Hematopoietic multipotent progenitor cell treated with erythropoietin and hydrocortisone succinate and interleukin-3 and kit ligand, for 17 days (in vitro differentiated cells): ENCODE measurements at regions not wholly inside any gene's neighbourhood (a gene's known extent, or its start where the extent isn't known, plus 50 kb on each side); places are given as distances from the start of the nearest gene placed in this dataset.
"Not testable (repeated sequence)": the region's sequence is repeated elsewhere in the genome, so short reads cannot be mapped to it uniquely, and the experiment has no call there.

Experiments
- DNase-seq: peaks from one replicate; pipeline ENCODE4 v3.0.0-alpha.2; 2015; ENCODE audit warnings: low spot score

DNA sequence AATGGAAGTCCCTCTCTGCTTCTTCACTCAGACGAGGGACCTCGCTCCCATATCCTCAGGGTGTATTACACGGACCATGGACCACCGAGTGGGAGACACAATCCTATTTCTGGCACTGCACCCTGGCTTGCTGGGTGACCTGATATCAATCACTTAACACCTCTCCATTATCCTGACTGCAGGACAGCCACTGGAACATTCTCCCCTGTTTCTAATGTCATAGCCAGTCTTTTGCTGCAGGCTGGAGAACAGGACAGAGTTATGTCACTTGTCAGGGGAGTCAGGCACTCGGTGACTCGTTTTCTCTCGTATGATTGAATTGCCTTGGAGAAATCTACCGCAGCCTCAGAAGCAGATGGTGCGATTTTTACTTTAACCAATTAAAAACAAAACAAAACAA lies 219.1 kb upstream of the IGFBP7 start:
- no peak for DNase-seq

DNA sequence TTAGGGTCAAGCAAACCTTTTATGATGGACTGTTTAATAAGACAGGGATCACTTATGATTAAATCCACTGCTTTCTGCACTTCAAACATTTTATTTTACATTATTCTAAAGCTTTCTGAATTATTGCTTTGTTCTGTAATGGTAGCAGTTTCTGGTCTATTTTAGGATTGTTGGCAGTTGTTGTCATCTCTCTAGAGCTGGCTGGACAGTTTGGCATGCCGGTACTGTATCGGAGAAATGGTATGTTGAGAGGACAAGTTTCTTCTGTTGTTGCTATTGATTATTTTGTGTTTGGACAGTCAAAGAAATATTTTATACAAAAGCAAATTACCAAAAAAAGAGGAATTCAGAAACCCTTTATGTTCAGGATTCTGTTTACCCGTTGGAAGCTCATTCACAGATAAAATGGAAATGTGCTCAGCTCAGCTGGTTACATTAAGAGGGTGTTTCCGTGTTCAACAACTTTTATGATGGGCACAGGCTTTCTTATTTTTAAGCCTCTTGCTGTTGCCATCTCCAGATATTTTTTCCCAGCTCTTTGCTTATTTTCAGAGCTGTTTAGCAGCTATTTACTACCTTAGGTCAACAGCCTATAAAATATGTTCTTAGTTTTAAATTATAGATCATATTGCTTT lies 214.6 kb upstream of the IGFBP7 start:
- DNase-seq: no peak

DNA sequence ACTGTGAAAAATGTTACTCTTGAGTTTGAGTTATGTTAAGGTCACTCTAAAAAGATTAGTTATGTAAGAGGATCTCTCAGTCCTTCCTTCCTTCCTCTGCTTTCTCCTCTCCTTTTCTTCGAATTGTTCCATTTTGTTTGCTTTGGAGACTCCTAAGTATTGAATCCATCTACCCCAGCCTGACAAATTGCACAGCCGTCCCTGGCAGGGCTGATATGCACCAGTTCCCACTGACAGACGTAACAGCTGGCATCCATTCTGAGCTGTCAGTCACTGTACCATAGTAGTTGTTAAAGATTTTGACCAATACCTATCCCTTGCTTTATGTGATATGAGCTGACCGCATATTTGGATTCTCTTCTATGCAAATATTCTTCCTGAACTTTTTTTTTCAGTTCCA lies 210.7 kb upstream of the IGFBP7 start:
- DNase-seq: no peak

DNA sequence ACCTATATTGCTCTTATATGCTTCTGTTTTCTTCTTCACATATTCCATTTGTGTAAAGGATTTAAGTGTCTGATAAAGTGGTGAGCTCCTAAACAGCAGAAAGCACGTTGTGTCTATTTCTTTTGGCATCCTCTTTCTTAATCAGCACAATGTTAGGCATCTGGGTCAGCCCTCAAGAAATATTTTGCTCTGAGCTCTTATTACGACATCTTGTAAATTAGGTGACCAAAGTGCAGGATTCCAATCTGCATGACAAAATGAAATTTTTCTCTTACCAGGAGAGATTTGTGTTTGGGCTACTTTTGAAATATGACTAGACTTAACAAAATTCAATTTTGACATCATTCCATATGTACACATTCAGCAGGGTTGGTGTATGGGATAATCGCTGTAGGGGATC lies 210.0 kb upstream of the IGFBP7 start:
- DNase-seq: no peak

DNA sequence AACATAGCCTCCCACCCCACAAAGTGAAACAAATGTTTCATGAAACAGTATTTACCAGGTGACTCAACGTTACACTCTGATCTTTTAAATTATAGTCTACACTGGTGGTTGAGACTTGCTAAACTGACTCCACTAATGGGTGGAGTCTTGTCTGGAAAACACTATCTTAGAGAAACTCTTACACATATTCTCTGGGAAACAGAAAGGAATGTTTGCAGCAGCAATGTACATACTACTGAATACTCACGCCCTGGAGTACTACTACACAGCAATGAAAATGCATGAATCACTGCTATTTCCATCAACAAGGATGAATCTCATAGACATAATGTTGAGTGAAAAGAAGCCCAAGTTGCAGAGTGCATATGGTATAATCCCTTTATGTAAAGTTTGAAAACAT lies 208.5 kb upstream of the IGFBP7 start:
- DNase-seq: no peak

DNA sequence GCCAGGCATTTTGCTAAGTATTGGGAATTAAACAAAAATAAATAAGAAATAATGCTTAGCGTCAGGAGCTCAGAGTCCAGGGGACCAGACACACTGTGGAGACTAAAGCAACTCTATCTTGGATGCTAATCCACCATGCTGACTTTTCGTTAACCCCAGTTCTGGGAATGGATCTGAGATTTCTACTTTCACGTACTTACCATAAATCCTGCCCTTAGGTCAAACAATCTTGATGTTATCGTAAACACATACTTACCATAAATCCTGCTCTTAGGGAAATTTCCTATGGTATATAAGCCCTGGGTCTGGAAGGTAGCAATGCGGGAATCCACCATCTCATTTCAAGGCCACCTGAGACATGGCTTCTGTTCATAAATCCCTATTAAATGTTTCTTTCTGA lies 204.5 kb upstream of the IGFBP7 start:
- DNase-seq: no peak

DNA sequence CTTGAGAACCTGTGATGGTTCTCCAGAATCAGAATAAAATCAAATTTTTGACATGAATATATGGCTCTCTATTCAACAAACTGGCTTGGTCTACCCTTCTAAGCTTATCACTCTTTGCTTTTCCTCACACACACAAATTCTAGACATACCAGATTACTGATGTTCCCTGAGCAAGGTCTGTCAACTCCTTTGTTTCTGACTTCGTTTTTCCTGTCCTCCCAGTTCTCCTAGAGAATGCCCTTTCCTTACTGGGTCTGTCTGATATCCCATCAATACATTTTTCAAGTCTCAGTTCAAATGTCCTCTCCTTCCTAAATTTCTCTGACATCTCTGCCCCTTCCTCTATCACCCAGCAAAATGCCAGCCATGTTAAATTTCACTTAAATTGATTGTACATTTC lies 202.1 kb upstream of the IGFBP7 start:
- DNase-seq: no peak

DNA sequence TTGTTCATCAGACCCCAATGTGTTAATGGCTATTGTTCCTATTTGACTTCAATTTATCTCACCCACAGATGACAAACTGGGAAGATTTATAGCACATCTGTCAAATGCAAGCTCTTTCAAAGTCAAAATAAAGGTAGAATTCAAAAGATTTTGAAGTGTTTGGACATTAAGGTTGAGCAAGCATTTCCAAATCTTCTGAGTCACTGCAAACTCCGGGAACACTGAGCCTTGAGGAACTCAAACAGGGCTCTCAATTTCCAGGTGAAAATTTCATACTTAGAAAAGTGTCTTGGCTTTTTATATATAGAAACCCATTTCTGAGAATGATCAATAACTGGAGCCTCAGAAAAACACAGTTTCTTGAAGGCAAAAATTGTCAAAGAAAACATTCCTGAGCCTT lies 199.5 kb upstream of the IGFBP7 start:
- DNase-seq: no peak

DNA sequence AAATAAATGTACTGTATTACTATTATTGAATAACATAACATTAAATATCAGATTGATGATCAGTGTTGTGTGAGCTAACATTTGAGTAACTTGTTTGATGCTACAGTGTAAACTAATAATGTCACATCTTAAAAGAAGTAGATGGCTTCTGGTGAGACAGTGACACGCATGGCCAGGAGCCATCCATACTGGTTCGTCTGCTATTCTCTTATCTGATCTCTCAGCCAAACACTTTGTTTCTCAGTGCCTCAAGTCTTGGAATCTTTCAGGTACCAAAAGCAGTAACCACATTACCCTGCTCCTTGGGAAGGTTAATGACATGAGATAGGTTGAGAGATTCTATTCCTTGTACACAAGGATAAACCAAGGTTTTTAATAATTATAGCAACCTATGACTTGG lies 198.1 kb upstream of the IGFBP7 start:
- DNase-seq: no peak

DNA sequence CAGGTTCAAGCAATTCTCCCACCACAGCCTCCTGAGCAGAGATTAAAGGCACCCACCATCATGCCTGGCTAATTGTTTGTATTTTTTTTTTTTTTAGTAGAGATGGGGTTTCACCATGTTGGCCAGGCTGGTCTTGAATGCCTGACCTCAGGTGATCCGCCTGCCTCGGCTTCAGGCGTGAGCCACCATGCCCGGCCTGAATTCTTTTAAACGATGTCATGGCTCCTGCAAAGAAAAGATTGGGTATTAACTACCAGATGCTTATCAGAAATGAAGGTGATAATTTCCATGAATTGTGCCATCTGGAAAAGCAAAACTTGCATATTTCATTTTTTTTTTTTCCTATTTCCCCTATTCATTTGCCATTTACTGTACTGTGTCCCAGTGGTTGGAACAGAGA lies 195.7 kb upstream of the IGFBP7 start:
- DNase-seq: no peak

DNA sequence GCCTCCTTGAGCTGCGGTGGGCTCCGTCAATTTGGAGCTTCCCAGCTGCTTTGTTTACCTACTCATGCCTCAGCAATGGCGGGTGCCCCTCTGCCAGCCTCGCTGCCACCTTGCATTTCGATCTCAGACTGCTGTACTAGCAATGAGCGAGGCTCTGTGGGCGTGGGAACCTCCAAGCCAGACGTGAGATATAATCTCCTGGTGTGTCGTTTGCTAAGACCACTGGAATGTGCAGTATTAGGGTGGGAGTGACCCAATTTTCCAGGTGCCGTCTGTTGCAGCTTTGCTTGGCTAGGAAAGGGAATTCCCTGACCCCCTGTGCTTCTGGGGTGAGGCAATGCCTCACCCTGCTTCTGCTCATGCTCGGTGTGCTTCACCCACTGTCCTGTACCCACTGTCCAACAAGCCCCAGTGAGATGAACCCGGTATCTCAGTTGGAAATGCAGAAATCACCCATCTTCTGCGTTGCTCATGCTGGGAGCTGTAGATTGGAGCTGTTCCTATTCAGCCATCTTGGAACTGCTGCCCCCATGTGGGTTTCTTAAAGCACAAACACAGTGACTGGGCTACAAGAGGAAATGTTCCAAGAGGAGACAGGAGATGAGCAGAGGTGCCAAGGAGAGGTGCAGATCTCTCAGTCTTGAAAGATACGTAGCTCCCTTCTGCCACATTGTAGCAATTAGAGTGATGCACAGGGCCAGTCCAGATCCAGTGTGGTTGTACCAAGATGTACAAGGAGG lies 193.0 kb upstream of the IGFBP7 start:
- no peak for DNase-seq

DNA sequence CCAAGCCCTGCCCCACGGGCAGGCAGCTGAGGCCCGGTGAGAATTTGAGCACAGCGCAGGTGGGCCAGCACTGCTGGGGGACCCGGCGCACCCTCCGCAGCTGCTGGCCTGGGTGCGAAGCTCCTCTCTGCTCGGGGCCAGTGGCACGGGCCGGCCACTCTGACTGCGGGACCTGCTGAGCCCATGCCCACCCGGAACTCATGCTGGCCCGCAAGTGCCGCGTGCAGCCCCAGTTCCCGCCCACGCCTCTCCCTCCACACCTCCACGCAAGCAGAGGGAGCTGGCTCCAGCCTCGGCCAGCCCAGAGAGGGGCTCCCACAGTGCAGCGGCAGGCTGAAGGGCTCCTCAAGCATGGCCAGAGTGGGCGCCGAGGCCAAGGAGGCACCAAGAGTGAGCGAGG lies 190.1 kb upstream of the IGFBP7 start:
- DNase-seq: not testable (repeated sequence)

DNA sequence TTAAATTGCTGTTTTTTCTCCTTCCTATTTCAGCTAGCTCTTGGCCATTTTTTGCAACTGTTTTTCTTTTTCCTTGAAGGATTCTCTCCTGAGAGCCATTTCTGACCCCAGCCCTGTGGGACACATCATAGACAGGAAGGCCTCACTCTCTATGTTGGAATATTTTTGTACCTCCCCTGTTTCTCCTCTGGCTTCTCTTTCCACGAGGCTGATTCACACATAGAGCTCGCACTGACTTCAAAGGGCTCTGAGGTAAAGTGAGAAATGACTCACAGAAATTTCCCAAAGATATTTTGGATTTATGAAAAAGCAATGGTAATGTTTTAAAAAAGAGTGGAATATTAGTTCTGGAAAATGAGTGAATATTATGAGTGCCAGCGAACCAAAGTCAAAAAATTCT lies 181.7 kb upstream of the IGFBP7 start:
- DNase-seq: no peak

DNA sequence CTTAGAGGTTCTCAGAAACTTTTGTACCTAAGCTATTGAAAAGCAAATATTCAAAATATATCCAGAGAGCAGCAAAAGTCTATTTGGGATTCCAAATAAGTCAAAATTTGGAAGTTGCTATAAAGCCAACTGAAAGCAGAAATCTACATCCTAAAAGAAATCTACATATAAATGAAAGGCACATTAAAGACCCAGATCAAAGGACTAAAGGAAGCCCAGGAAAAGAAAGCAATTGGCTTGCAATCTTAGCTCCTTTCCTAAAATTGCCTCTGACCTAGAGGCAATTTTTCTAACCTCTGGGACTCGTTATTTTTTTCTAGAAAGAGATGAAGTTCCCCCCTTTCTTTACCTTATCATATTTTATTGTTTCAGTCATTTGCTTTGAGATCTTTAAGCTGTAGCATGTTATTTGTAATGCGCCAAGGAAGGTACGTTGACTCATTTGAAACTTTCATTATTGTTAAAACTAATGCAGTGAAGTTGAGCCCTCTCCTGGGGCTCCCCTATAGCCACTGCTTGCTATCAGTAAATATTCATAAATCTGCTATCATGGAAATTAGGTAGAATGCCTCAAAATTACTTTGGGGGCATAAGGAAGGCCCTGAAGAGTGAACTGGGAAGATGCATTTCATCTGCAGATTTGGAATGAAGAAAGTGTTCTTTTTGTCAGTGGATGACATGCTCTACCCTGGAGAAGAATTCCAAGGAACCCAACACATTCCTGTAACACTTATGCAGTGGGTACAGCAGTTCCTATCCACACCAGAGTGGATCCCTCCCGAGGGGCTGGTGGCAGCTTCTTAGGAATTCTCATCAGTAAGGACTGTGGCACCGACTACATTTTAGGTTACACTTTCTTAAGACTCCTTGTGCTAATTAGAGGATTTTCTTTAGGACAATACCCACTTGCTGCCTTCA lies 177.8 kb upstream of the IGFBP7 start:
- no peak for DNase-seq

DNA sequence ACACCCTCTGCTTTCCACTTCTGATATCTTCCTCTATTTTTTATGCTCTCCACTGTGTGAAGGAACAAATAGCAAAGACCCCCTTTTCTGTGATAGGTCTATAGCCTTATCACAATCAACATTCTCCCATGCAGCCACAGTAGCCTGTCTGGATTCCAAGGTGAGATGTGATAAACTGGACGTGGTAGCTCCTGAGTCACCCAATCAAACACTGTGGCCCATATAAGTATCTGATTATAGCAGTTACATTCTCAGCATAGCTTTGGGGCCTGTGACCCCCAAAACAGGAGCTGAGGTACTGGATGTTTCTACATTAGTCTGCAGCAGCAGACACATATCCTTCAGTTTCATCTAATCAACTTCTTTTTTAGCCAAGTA lies 172.7 kb upstream of the IGFBP7 start:
- DNase-seq: no peak

DNA sequence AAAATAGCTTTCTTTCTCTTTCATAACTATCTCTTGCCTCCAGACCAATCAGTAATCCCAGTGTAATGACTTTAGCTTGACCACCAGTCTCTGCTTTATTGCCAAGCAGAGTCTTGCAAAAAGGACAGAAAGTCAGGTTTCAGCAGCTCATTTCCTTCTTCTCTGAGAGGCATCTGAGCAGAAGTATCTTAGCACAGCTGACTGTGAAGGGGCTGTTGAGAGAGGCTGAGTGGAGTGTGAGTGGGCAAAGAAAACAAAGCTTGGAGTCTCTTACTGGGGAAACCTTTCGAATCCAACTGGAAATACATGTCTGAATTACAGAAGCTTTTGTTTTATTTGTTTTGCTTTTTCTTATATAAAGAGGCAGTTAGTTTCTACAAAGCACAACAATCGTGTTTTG lies 170.3 kb upstream of the IGFBP7 start:
- no peak for DNase-seq

DNA sequence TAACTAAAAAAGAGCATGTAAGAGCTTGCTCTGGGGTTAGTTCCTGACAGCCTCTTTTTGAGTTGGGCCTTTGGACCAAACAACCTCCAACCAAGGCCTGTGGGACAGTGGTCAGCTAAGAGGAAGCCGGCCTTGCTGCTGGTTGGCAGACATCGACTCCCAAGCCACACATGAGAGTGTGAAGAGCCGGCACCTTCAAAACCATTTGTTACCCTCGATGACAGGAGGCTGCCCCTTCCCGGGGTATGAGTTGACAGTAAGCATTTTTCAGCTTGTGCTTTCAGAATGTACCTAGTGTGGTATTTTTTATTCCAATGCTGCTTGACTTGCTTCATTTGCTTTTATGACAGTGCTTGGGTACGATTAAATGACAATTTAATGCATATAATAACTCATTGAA lies 168.6 kb upstream of the IGFBP7 start:
- no peak for DNase-seq

DNA sequence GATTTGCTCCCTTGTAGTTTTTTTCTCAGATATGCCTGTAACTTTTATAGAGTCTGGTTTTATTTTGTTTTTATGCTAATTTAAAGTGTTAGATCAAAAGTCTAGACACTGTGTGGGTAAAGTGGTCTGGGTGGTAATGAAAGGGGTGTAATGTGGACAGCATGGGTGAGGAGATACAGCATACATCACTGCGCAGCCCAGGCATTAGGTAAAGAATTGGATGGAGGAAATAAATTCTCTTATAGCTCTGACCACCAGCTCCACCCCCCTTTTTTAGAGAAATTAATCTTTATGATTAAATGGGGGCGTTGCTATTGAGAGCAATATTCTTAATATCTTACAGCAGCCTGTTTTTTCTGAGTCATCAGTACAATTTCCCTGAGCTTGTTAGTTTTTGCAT lies 163.9 kb upstream of the IGFBP7 start:
- no peak for DNase-seq

DNA sequence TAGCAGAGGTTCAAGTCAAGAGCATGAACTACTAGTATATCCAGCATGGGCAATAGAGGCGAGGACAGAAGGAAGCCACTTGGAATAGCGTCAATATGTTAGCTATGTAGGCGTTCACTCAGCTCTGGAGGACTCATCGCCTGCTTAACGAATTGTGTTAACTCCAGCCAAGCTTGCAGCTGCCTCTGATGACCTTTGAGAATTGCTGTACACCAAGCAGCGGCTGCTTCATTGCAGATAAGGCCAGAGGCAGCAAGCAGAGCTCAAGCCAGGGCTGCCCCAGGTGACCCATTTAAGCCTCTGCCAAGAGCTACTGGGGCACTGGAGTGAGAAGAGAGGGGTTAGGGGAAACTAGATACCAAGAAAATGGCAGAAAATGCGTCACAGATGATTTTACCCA lies 160.2 kb upstream of the IGFBP7 start:
- no peak for DNase-seq

DNA sequence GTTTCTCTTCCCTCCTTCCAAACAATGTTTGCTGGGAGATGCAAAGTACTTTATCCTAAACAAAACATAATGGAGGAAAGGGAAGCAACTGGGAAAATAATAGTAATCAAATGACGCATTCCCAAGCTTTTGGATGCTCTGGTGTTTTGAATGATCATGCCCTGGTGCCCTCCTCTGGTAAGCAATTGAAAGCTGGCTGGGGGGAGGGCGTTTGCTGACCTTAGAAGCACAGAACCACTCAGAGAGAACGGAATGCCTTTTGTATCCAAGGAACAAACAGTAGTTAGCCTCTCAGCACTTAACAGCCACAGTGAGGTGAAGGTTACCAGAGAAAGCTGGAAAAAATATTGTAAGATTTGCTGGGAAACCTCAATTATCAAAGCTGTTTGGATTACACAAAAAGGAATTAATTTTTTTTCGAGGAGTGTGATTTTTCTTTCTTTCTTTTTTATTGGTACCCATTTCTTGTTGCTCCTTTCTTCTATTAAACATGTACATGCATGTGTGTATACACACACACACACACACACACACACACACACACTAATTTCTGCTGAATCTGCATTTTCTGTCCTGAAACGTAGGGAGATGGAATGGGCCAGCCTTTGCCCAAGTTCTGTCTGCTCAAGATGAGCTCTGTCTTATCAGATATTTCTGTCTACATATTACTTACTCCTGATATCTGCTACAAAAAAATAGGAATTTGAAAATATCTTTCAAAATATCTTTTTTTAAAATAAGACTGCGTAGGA lies 155.8 kb upstream of the IGFBP7 start:
- no peak for DNase-seq

DNA sequence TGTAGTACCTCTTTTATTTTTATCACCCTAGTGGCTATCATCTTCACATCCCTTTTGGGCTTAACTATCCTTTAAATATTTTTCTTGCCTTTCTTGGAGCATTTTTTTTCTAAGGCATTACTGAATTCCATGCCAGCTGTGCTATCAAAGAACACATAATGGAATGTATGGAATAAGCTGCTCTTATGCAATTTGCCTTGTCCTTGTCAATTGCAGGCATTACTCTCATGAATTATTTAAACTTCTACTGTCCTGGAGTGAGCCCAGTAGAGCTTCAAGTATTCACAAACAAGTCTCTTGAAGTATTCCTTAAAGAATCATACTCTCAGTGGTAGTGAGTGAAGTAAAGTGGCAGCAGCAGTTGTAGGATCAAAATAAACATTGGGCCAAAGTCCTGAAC lies 144.6 kb upstream of the IGFBP7 start:
- no peak for DNase-seq

DNA sequence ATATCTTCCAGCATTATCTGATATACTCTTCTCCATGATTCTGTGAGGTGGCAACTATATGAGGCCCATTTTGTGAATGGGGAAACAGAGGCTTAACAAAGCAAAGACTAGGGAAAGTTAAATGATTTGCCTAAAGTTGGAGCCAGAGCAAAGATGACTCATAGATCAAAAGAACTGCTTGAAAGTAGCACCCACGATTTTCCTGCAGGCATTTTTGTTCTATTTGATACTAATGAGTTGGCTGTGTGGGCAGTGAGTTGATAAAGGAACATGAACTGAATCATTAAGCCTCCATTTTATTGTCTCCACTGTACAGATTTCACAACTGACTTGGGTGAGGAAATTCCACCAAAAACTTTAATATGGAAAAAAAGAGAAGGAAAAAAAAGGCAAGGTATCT lies 138.9 kb upstream of the IGFBP7 start:
- no peak for DNase-seq
